ENCODE measurements at regions not wholly inside any gene's neighbourhood (a gene's known extent, or its start where the extent isn't known, plus 50 kb on each side); places are given as distances from the start of the nearest gene placed in this dataset.

- H3K4me3 ChIP-seq (ENCODE audit: insufficient read depth, low read depth, low read length) = no peak overlapping the region
- no peaks in the 10 kb centered on the region for H3K4me1 ChIP-seq (ENCODE audit: control insufficient read depth, insufficient read depth, low read length)
- H3K9me3 ChIP-seq (ENCODE audit: control insufficient read depth, low read length) = no peaks in the 10 kb centered on the region
- H3K36me3 ChIP-seq (ENCODE audit: control insufficient read depth, insufficient read depth, low read length) = no peaks in the 10 kb centered on the region
- H3K27ac ChIP-seq (ENCODE audit: insufficient read depth, low read depth, low read length, poor library complexity, severe bottlenecking) = no peak overlapping the region
- WGBS, 2 experiments = 90 to 92% methylated on average over 5 of the region's 5 CpGs
- no peaks in the 10 kb centered on the region for H3K27me3 ChIP-seq (ENCODE audit: control insufficient read depth, insufficient read depth, low read length, poor library complexity, severe bottlenecking)
These were observed 210.4 kb downstream of the SNX19 start for GRCh38 chr11:130705670-130706421.

GRCh38 chr11:130706572-130706971, 209.7 kb downstream of the SNX19 start:
- no peaks in the 10 kb centered on the region for H3K4me1 ChIP-seq (ENCODE audit: control insufficient read depth, insufficient read depth, low read length)
- H3K27me3 ChIP-seq (ENCODE audit: control insufficient read depth, insufficient read depth, low read length, poor library complexity, severe bottlenecking) = no peaks in the 10 kb centered on the region
- no peaks in the 10 kb centered on the region for H3K36me3 ChIP-seq (ENCODE audit: control insufficient read depth, insufficient read depth, low read length)
- H3K27ac ChIP-seq (ENCODE audit: insufficient read depth, low read depth, low read length, poor library complexity, severe bottlenecking) = no peak overlapping the region
- H3K4me3 ChIP-seq (ENCODE audit: insufficient read depth, low read depth, low read length) = no peak overlapping the region
- no peaks in the 10 kb centered on the region for H3K9me3 ChIP-seq (ENCODE audit: control insufficient read depth, low read length)
- 95 to 99% methylated on average over 5 of the region's 5 CpGs for WGBS, 2 experiments

GRCh38 chr11:130707217-130707616, 209.1 kb downstream of the SNX19 start:
- Histone ChIP-seq H3K27me3 (ENCODE audit: control insufficient read depth, insufficient read depth, low read length, poor library complexity, severe bottlenecking) (no peaks in the 10 kb centered on the region), H3K9me3 (ENCODE audit: control insufficient read depth, low read length) (no peaks in the 10 kb centered on the region), H3K4me1 (ENCODE audit: control insufficient read depth, insufficient read depth, low read length) (no peaks in the 10 kb centered on the region), H3K27ac (ENCODE audit: insufficient read depth, low read depth, low read length, poor library complexity, severe bottlenecking) (no peak overlapping the region), H3K36me3 (ENCODE audit: control insufficient read depth, insufficient read depth, low read length) (no peaks in the 10 kb centered on the region), H3K4me3 (ENCODE audit: insufficient read depth, low read depth, low read length) (no peak overlapping the region)
- 95 to 96% methylated on average over 4 of the region's 4 CpGs for WGBS, 2 experiments

GRCh38 chr11:130709531-130709930, 206.7 kb downstream of the SNX19 start:
- 89 to 91% methylated on average over 5 of the region's 5 CpGs for WGBS, 2 experiments
- Histone ChIP-seq H3K4me1 (ENCODE audit: control insufficient read depth, insufficient read depth, low read length) (no peaks in the 10 kb centered on the region), H3K4me3 (ENCODE audit: insufficient read depth, low read depth, low read length) (no peak overlapping the region)

GRCh38 chr11:130710021-130710420, 206.3 kb downstream of the SNX19 start:
- H3K36me3 ChIP-seq (ENCODE audit: control insufficient read depth, insufficient read depth, low read length) = no peaks in the 10 kb centered on the region
- 94 to 96% methylated on average over 5 of the region's 5 CpGs for WGBS, 2 experiments
- no peak overlapping the region for H3K27ac ChIP-seq (ENCODE audit: insufficient read depth, low read depth, low read length, poor library complexity, severe bottlenecking)
- H3K4me1 ChIP-seq (ENCODE audit: control insufficient read depth, insufficient read depth, low read length) = no peaks in the 10 kb centered on the region
- H3K4me3 ChIP-seq (ENCODE audit: insufficient read depth, low read depth, low read length) = no peak overlapping the region
- H3K27me3 ChIP-seq (ENCODE audit: control insufficient read depth, insufficient read depth, low read length, poor library complexity, severe bottlenecking) = no peaks in the 10 kb centered on the region
- H3K9me3 ChIP-seq (ENCODE audit: control insufficient read depth, low read length) = no peaks in the 10 kb centered on the region

More at GRCh38 chr11:130709531-130709930, 206.7 kb downstream of the SNX19 start:
- H3K9me3 ChIP-seq (ENCODE audit: control insufficient read depth, low read length) = no peaks in the 10 kb centered on the region
- H3K27ac ChIP-seq (ENCODE audit: insufficient read depth, low read depth, low read length, poor library complexity, severe bottlenecking) = no peak overlapping the region
- no peaks in the 10 kb centered on the region for H3K36me3 ChIP-seq (ENCODE audit: control insufficient read depth, insufficient read depth, low read length)
- no peaks in the 10 kb centered on the region for H3K27me3 ChIP-seq (ENCODE audit: control insufficient read depth, insufficient read depth, low read length, poor library complexity, severe bottlenecking)

GRCh38 chr11:130710497-130711012, 205.7 kb downstream of the SNX19 start:
- Histone ChIP-seq H3K36me3 (ENCODE audit: control insufficient read depth, insufficient read depth, low read length) (no peaks in the 10 kb centered on the region), H3K27ac (ENCODE audit: insufficient read depth, low read depth, low read length, poor library complexity, severe bottlenecking) (no peak overlapping the region), H3K27me3 (ENCODE audit: control insufficient read depth, insufficient read depth, low read length, poor library complexity, severe bottlenecking) (no peaks in the 10 kb centered on the region), H3K4me3 (ENCODE audit: insufficient read depth, low read depth, low read length) (no peak overlapping the region), H3K4me1 (ENCODE audit: control insufficient read depth, insufficient read depth, low read length) (no peaks in the 10 kb centered on the region), H3K9me3 (ENCODE audit: control insufficient read depth, low read length) (no peaks in the 10 kb centered on the region)
- WGBS, 2 experiments = 93 to 96% methylated on average over 13 of the region's 13 CpGs

GRCh38 chr11:130711193-130711592, 205.1 kb downstream of the SNX19 start:
- H3K27ac ChIP-seq (ENCODE audit: insufficient read depth, low read depth, low read length, poor library complexity, severe bottlenecking) = no peak overlapping the region
- no peaks in the 10 kb centered on the region for H3K9me3 ChIP-seq (ENCODE audit: control insufficient read depth, low read length)
- no peaks in the 10 kb centered on the region for H3K4me1 ChIP-seq (ENCODE audit: control insufficient read depth, insufficient read depth, low read length)
- H3K27me3 ChIP-seq (ENCODE audit: control insufficient read depth, insufficient read depth, low read length, poor library complexity, severe bottlenecking) = no peaks in the 10 kb centered on the region
- WGBS, 2 experiments = 88 to 94% methylated on average over 6 of the region's 6 CpGs
- no peak overlapping the region for H3K4me3 ChIP-seq (ENCODE audit: insufficient read depth, low read depth, low read length)
- no peaks in the 10 kb centered on the region for H3K36me3 ChIP-seq (ENCODE audit: control insufficient read depth, insufficient read depth, low read length)

- Histone ChIP-seq H3K27ac (ENCODE audit: insufficient read depth, low read depth, low read length, poor library complexity, severe bottlenecking) (no peak overlapping the region), H3K4me3 (ENCODE audit: insufficient read depth, low read depth, low read length) (no peak overlapping the region), H3K9me3 (ENCODE audit: control insufficient read depth, low read length) (no peaks in the 10 kb centered on the region), H3K4me1 (ENCODE audit: control insufficient read depth, insufficient read depth, low read length) (no peaks in the 10 kb centered on the region), H3K36me3 (ENCODE audit: control insufficient read depth, insufficient read depth, low read length) (no peaks in the 10 kb centered on the region), H3K27me3 (ENCODE audit: control insufficient read depth, insufficient read depth, low read length, poor library complexity, severe bottlenecking) (no peaks in the 10 kb centered on the region)
These were observed 203.8 kb downstream of the SNX19 start for GRCh38 chr11:130712480-130712879.

GRCh38 chr11:130715085-130715876, 201.0 kb downstream of the SNX19 start:
- Histone ChIP-seq H3K4me3 (ENCODE audit: insufficient read depth, low read depth, low read length) (no peak overlapping the region), H3K36me3 (ENCODE audit: control insufficient read depth, insufficient read depth, low read length) (no peaks in the 10 kb centered on the region), H3K9me3 (ENCODE audit: control insufficient read depth, low read length) (no peaks in the 10 kb centered on the region), H3K27me3 (ENCODE audit: control insufficient read depth, insufficient read depth, low read length, poor library complexity, severe bottlenecking) (no peaks in the 10 kb centered on the region), H3K4me1 (ENCODE audit: control insufficient read depth, insufficient read depth, low read length) (no peaks in the 10 kb centered on the region), H3K27ac (ENCODE audit: insufficient read depth, low read depth, low read length, poor library complexity, severe bottlenecking) (no peak overlapping the region)
- 94 to 95% methylated on average over 4 of the region's 4 CpGs for WGBS, 2 experiments

- Histone ChIP-seq H3K36me3 (ENCODE audit: control insufficient read depth, insufficient read depth, low read length) (no peaks in the 10 kb centered on the region), H3K27ac (ENCODE audit: insufficient read depth, low read depth, low read length, poor library complexity, severe bottlenecking) (no peak overlapping the region), H3K9me3 (ENCODE audit: control insufficient read depth, low read length) (no peaks in the 10 kb centered on the region), H3K27me3 (ENCODE audit: control insufficient read depth, insufficient read depth, low read length, poor library complexity, severe bottlenecking) (no peaks in the 10 kb centered on the region), H3K4me1 (ENCODE audit: control insufficient read depth, insufficient read depth, low read length) (no peaks in the 10 kb centered on the region), H3K4me3 (ENCODE audit: insufficient read depth, low read depth, low read length) (no peak overlapping the region)
- WGBS, 2 experiments = no CpG with 5 or more reads among the region's 1 CpG
These were observed 200.4 kb downstream of the SNX19 start for GRCh38 chr11:130715877-130716220.

Data from ectodermal cell (in vitro differentiated cells).